Stimulated activated CD4-positive, alpha-beta T cell treated with anti-CD3 and anti-CD28 coated beads, TNF-alpha, amount 100 ng/mL, for 24 hours (primary cell): ENCODE measurements at regions not wholly inside any gene's neighbourhood (a gene's known extent, or its start where the extent isn't known, plus 50 kb on each side); places are given as distances from the start of the nearest gene placed in this dataset.
"Not testable (repeated sequence)": the region's sequence is repeated elsewhere in the genome, so short reads cannot be mapped to it uniquely, and the experiment has no call there.

Experiments
- DNase-seq, 3 experiments: peaks; one replicate each; pipeline ENCODE4 v3.0.0-alpha.2; 2020; ENCODE audit warnings: low read depth in 3 of 3

- no peak for DNase-seq
These were observed 844.7 kb downstream of the MCTP2 start for GRCh38 chr15:95075792-95076677.

DNA sequence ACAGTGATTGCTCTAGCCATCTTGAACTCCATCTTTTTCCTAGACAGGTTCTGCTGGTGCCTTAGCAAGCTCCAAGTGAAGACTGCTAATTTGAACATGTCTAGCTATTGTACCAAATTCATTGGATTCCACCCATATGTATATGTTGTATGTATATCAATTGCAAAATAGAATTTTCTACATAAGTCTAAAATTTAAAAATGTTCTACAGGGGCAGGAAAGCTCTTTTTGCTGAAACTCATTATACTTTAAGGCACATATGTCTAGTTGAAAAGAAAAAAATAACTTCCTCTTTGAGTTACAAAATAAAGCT, 845.3 kb downstream of the MCTP2 start:
- DNase-seq: no peak

GRCh38 chr15:95078003-95078402, 846.6 kb downstream of the MCTP2 start:
- DNase-seq: no peak

- DNase-seq: not testable (repeated sequence)
These were observed 848.9 kb downstream of the MCTP2 start for GRCh38 chr15:95080228-95080627.

DNA sequence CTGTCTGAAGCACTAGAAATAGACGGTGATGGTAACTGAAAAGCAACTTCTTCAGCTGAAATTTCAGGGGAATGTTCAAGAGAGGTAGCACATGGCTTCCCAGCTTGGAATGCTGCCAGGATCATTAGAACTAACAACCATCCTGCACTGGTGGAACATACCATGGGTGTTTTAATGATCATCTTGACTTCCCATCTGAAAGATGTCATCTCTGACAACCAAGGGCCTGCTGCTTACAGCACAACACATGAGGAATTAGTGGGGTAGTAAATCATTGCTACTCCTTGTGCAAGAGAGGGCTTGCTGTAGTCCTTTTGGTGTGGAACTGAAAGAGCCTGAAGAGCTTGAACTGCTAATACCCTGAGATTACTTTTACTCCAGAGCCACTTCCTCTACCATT, 853.7 kb downstream of the MCTP2 start:
- no peak for DNase-seq

- no peak for DNase-seq
These were observed 855.3 kb downstream of the MCTP2 start for GRCh38 chr15:95086531-95087252.

DNA sequence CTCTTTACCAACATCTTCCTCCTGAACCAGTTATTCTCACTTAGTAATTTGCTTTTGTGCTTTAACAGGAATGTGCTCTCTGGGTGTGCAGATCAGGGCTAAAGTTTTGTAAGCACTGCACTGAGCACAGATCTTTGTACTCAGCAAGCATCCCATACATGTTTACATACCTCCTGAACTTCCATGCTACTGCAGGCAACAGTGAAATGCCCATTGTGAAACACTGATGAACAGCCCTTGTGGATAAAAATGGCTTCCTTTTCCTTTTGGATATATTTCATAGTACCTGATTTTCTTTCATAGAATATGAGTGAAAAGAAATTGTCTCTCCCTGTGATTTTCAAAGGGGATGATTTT, 855.9 kb downstream of the MCTP2 start:
- no peak for DNase-seq

GRCh38 chr15:95091444-95091843, 860.1 kb downstream of the MCTP2 start:
- DNase-seq: no peak

DNA sequence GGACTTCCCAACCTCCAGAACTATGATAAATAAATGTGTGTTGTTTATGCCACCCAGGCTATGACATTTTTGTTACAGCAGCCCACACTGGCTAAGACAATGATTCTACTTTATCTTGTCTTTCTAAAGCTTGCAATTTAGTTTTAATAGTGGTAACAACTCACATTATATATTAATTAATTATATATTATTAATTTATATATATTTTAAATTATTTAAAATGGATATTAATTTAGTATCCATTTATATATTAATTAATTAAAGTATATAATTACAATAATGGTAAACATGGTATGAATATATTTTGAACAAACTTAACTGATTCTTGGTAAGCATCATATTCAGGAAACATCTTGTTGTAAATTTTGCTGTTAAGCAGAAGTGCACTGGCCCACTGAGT, 863.9 kb downstream of the MCTP2 start:
- no peak for DNase-seq

DNA sequence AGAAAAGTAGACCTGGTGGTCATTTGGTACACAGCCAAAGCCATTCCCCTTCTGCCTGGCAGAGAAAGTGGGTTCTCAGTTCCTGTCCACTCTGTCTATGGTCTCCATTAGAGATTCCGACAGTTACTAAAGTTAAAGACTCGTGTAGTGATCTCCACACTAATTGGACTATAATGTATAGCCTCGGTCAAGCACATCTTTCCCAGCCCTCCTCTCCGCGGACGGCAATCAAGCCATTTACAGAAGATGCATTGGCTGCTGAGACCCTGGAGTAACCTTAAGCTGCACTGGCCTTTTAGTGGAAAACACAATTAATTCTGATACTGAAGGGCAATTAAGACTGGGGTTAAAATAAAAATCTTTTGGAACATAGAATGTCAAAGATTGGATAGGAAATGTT, 865.3 kb downstream of the MCTP2 start:
- no peak for DNase-seq

- DNase-seq: no peak
These were observed 866.0 kb downstream of the MCTP2 start for GRCh38 chr15:95097361-95097760.

- DNase-seq: no peak
These were observed 873.9 kb downstream of the MCTP2 start for GRCh38 chr15:95105229-95105628.

- no peak for DNase-seq
These were observed 875.4 kb downstream of the MCTP2 start for GRCh38 chr15:95106801-95107200.

DNA sequence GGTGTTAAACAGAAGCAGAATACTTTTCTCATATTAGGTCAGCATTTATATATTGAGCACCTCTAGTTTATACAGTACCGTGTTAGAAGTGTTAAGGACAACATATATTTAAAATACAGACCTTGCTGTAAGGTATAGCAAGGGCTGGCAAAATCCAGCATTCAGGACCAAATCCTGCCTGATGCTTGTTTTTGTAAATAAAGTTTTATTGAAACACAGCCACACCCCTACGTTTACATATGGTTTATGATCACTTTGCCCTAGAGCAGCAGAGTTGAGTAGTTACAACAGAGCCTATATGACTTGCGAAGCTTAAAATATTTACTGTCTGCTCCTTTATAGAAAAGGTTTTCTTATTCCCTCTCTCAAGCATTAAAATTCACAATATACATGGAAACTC, 877.3 kb downstream of the MCTP2 start:
- no peak for DNase-seq

DNA sequence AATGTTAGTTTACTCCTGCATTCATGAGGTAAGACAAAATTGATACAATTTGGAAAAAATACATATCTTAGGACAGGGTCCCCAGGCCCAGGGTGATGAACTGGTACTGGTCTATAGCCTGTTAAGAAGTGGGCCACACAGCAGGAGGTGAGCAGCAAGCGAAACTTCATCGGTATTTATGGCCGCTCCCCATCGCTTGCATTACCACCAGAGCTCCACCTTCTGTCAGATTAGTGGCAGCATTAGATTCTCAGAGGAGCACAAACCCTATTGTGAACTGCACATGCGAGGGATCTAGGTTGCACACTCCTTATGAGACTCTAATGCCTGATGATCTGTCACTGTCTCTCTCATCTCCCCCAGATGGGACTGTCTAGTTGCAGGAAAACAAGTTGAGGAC, 880.6 kb downstream of the MCTP2 start:
- no peak for DNase-seq

- no peak for DNase-seq
These were observed 881.7 kb downstream of the MCTP2 start for GRCh38 chr15:95113041-95113440.

DNA sequence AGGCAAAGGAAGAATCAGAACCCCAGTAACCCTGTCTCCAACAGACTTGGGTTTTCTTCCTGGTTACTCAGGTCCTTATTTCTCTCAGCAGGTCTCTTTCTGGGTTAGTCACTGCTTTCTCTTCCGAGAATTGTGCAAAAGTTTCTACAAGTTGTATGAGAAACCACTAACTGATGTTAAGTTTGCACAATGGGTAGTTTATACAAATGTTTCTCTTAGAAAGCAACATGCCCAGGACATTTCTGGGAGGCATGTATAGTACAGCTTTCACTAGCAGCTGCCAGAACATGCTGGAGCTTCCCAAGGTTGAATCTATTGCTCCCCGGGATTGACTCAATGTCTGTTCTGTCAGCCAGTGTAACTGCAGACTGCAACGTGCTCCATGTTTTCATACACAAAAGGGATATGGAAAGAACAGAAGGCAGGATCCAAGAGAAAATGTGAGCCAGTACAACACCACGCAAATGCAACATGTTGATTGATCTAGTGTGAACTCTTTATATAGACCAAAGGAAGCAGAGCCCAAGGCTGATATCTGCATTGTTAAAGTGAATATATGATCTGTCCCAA, 887.8 kb downstream of the MCTP2 start:
- DNase-seq: no peak

DNA sequence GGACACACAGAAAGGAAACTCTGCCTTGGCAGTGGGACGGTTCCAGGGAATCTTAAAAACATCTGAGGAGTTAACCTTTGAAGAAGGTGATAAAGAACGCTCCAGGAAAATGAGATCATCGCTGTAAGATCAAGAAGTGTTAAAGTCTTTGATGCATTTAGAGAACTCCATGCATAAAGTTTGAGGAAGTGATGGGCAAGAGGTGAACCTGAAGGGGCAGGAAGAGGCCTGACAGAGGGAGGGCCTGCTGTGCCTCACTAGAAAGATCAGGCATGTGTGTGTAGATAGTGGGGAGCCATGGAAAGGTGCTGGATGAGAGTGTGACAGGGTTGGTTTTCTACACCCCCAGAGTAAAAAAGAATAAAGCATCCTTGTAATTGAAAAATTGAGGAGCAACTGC, 889.2 kb downstream of the MCTP2 start:
- no peak for DNase-seq

DNA sequence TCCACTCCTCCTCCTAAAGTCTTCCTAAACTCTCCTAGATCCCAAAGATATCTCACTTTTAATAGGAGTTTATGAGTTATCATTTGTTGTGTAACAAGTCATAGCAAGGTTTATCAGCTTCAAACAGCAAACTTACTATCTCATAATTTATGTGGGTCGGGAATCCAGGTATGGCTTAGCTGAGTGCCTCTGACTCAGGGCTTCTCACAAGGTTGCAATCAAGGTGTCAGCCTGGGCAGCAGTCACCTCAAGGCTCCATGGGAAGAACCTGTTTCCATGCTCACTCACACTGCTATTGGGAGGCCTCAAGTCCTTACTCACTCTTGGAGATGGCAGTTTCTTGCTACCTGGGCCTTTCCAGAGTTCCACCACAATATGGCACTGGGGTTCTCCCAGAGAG, 889.8 kb downstream of the MCTP2 start:
- DNase-seq: no peak

GRCh38 chr15:95125803-95126202, 894.4 kb downstream of the MCTP2 start:
- no peak for DNase-seq

GRCh38 chr15:95127356-95127755, 896.0 kb downstream of the MCTP2 start:
- no peak for DNase-seq

DNA sequence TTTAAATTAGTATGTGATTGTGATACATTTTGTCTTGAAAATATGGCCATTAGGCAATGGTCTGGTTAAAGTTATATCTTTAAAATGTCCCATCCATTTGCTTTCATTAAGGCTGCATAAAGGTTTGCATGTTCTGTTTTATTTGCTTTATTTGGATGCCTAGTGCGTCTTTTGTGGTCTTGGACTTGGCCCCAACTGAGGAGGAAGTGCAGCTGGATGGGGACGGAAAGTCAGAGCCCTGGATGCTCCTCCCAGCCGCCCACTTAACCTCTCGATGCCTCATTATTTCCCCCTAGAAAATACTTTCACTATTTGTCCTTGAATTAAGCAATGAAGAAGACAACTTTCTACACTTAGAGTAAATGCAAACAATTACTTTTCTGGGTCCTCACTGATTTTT, 898.2 kb downstream of the MCTP2 start:
- no peak for DNase-seq

- DNase-seq: no peak
These were observed 899.8 kb downstream of the MCTP2 start for GRCh38 chr15:95131131-95131556.
